ENCODE measurements at regions not wholly inside any gene's neighbourhood (a gene's known extent, or its start where the extent isn't known, plus 50 kb on each side); places are given as distances from the start of the nearest gene placed in this dataset.

DNA sequence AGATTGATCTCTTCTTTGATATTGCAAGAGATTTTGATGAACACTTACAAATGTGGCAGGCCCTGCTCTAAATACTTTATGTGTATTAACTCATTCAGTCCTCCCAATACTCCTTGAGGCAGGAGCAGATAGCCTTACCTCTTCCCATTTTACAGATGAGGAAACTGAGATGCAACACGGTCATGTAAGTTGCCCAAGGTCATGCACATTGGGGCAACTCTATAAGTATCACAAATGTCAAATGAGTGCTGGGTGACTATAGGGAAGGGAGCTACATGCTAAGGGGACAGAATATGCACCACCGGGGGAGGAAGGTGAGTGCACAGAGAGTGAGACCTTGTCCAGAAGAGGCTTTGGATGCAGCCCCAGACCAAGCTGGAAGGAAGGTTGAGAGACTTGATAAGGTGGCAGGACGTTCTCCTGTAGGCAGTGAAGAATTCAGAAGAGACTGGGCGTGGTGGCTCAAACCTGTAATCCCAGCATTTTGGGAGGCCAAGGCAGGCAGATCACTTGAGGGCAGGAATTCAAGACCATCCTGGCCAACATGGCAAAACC is 132.3 kb upstream of the PWP1 start:
- Histone ChIP-seq H3K27me3 (no peaks in the 10 kb centered on the region), H3K4me3 (no peak overlapping the region), H3K27ac (no peak overlapping the region), H3K36me3 (no peaks in the 10 kb centered on the region), H3K4me1 (no peaks in the 10 kb centered on the region), H3K9me3 (peaks cover 0 to 3% of the 10 kb centered on the region in 2 donors)
- DNase-seq: no peak
- no peak for ATAC-seq
- TF ChIP-seq, protein P1, sequence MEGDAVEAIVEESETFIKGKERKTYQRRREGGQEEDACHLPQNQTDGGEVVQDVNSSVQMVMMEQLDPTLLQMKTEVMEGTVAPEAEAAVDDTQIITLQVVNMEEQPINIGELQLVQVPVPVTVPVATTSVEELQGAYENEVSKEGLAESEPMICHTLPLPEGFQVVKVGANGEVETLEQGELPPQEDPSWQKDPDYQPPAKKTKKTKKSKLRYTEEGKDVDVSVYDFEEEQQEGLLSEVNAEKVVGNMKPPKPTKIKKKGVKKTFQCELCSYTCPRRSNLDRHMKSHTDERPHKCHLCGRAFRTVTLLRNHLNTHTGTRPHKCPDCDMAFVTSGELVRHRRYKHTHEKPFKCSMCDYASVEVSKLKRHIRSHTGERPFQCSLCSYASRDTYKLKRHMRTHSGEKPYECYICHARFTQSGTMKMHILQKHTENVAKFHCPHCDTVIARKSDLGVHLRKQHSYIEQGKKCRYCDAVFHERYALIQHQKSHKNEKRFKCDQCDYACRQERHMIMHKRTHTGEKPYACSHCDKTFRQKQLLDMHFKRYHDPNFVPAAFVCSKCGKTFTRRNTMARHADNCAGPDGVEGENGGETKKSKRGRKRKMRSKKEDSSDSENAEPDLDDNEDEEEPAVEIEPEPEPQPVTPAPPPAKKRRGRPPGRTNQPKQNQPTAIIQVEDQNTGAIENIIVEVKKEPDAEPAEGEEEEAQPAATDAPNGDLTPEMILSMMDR (IDR thresholded peaks at IDR 0.05): no peak
- intact Hi-C loops (cut with DNase I): no loop called here

DNA sequence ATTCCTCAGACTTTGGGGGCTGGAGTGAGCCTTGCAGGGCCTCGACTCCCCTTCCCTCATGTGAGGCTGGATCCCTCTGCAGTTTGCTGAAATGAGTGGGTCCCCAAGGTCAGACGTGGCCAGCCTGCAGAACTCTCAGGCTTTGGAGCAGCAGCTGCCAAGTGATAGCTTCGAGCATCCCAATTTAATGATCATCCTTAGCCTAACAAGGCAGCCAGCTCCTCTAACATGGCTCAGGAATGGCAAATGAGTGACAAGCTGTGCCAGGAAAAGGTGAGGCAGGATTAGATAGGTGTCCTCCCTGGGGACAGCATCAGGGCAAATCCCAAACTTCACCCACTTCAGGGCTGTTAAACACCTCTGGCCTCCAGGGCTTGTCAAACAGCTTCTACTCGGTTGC is 130.7 kb upstream of the PWP1 start:
- TF ChIP-seq, protein P1 (IDR thresholded peaks at IDR 0.05): no peak
- Histone ChIP-seq H3K4me1 (no peaks in the 10 kb centered on the region), H3K36me3 (no peaks in the 10 kb centered on the region), H3K9me3 (no peaks in the 10 kb centered on the region), H3K4me3 (no peak overlapping the region), H3K27ac (no peak overlapping the region), H3K27me3 (no peaks in the 10 kb centered on the region)
- intact Hi-C loops (cut with DNase I): no loop called here
- no peak for ATAC-seq
- no peak for DNase-seq

DNA sequence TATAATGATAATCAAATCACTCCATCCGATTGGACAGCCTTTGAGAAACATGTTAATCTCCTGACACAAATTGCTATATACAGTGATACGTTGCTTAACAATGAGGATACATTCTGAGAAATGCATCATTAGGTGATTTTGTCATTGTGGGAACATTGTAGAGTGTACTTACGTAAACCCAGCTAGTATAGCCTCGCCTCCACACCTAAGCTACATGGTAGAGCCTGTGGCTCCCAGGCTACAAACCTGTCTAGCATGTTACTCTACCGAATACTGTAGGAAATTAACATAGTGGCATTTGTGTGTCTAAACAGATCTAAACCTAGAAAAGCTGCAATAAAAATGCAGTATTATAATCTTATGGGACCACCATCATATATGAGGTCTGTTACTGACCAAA is 128.6 kb upstream of the PWP1 start:
- Histone ChIP-seq H3K4me3 (no peak overlapping the region), H3K9me3 (no peaks in the 10 kb centered on the region), H3K27ac (no peak overlapping the region), H3K27me3 (no peaks in the 10 kb centered on the region), H3K4me1 (no peaks in the 10 kb centered on the region), H3K36me3 (no peaks in the 10 kb centered on the region)
- no peak for ATAC-seq
- intact Hi-C loops (cut with DNase I): no loop called here
- TF ChIP-seq, protein P1 (IDR thresholded peaks at IDR 0.05): no peak
- no peak for DNase-seq

DNA sequence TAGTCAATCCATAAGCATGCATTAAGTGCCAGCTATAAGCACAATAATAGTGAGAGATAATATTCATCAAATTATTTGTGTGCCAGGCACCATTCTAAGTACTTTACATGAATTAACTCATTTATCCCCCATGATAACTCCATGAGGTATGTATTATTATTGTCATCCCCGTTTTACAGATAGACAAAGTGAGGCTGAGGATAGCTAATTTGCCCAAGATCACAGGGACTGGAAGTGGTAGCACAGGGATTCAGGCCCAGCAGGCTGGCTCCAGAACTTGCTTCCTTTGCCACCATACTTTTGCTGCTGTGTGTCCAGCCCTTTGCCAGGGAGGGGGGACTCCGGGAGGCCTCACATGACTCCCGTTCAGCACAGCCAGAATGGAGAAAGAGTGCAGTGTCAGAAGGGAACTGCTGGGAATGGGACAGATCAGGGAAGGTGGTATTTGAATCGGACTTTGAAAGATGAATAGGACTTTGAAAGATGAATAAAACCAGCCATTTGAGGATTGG is 128.0 kb upstream of the PWP1 start:
- TF ChIP-seq, protein P1 (IDR thresholded peaks at IDR 0.05): no peak
- H3K4me3 ChIP-seq: no peak overlapping the region
- intact Hi-C loops (cut with DNase I): no loop called here
- no peaks in the 10 kb centered on the region for H3K36me3 ChIP-seq
- H3K27ac ChIP-seq: no peak overlapping the region
- no peak for ATAC-seq
- no peaks in the 10 kb centered on the region for H3K27me3 ChIP-seq
- H3K9me3 ChIP-seq: no peaks in the 10 kb centered on the region
- DNase-seq: no peak
- no peaks in the 10 kb centered on the region for H3K4me1 ChIP-seq

DNA sequence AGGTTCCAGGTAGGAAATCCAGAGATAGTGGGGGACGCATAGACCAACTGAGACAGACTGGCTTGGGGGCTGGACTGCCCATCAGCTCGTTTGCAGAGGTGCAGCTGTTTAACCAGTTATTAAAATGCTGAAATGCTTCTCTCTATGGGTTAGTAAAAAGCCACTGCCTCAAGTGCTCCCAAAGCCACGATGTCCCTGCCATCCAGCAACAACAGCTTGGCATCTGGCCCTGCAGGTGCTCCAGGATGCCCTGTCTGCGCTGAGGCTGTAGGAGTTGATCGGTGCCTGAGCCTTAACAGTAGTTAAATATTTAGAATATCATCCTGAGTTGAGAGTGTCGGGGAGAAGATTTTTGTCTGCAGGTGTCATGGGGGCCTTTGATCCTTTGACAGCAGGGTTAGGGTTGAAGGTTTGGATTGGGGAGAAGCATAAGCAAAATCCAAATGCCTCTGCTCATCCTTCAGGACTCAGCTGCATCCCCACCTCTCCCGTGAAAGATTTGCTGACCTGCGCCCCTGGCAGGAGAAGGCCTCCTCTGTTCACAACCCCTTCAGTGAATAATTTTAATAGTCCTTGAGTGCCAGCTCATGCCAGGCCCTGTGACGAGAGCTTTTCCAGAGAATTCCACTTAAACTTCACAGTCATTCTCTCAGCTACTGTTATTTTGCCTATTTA is 127.3 kb upstream of the PWP1 start:
- TF ChIP-seq, protein P1 (IDR thresholded peaks at IDR 0.05): no peak
- Histone ChIP-seq H3K27me3 (no peaks in the 10 kb centered on the region), H3K4me1 (no peaks in the 10 kb centered on the region), H3K9me3 (no peaks in the 10 kb centered on the region), H3K36me3 (no peaks in the 10 kb centered on the region), H3K27ac (no peak overlapping the region), H3K4me3 (no peak overlapping the region)
- DNase-seq (no peak), ATAC-seq (no peak)
- intact Hi-C loops (cut with DNase I): no loop called here

Measured in left lung (tissue), 4 donors.